ACC112 (cell line): ENCODE measurements at regions not wholly inside any gene's neighbourhood (a gene's known extent, or its start where the extent isn't known, plus 50 kb on each side); places are given as distances from the start of the nearest gene placed in this dataset.
"Not testable (repeated sequence)": the region's sequence is repeated elsewhere in the genome, so short reads cannot be mapped to it uniquely, and the experiment has no call there.

Experiments used
- H2AFZ ChIP-seq: fragments of 200-600 bp; sonication (generic); one replicate; pipeline ENCODE4 v1.6.0; 2017; ENCODE audit warnings: antibody characterized with exemption, low read length; ENCODE audit not compliant: unreplicated experiment
- H3K27ac ChIP-seq: fragments of 200-600 bp; sonication (generic); 2 replicates; pipeline ENCODE4 v1.5.1; 2014; ENCODE audit warnings: low read depth, mild to moderate bottlenecking, antibody characterized with exemption, low read length, moderate library complexity
- H3K27me3 ChIP-seq: fragments of 200-600 bp; sonication (generic); 2 replicates; pipeline ENCODE4 v1.6.1; 2014; ENCODE audit warnings: mild to moderate bottlenecking, antibody characterized with exemption, low read length, moderate library complexity, mixed read lengths; ENCODE audit not compliant: insufficient read depth
- H3K36me3 ChIP-seq: fragments of 200-600 bp; sonication (generic); 2 replicates; pipeline ENCODE4 v1.6.1; 2016; ENCODE audit warnings: mild to moderate bottlenecking, antibody characterized with exemption, low read length, moderate library complexity, mixed read lengths; ENCODE audit not compliant: insufficient read depth
- H3K4me1 ChIP-seq: fragments of 200-600 bp; sonication (generic); one replicate; pipeline ENCODE4 v1.6.1; 2016; ENCODE audit warnings: low read length, mixed read lengths; ENCODE audit not compliant: insufficient read depth, unreplicated experiment, control insufficient read depth
- H3K4me3 ChIP-seq: fragments of 200-600 bp; sonication (generic); 2 replicates; pipeline ENCODE4 v1.5.1; 2014; ENCODE audit warnings: mild to moderate bottlenecking, low read depth, low read length
- H3K79me2 ChIP-seq: fragments of 200-600 bp; sonication (generic); one replicate; pipeline ENCODE4 v1.6.0; 2016; ENCODE audit warnings: low read length; ENCODE audit not compliant: control insufficient read depth, unreplicated experiment, insufficient read depth

GRCh38 chr15:26197719-26198118, 334.6 kb upstream of the ATP10A start:
- H3K27ac ChIP-seq: no peak overlapping the region
- H3K27me3 ChIP-seq: no peaks in the 10 kb centered on the region
- H3K79me2 ChIP-seq: no peaks in the 10 kb centered on the region
- no peaks in the 10 kb centered on the region for H3K4me1 ChIP-seq
- no peaks in the 10 kb centered on the region for H3K36me3 ChIP-seq
- no peak overlapping the region for H2AFZ ChIP-seq
- H3K4me3 ChIP-seq: no peak overlapping the region

GRCh38 chr15:26197060-26197459, 333.9 kb upstream of the ATP10A start:
- no peaks in the 10 kb centered on the region for H3K4me1 ChIP-seq
- no peak overlapping the region for H3K27ac ChIP-seq
- H3K36me3 ChIP-seq: no peaks in the 10 kb centered on the region
- H3K4me3 ChIP-seq: no peak overlapping the region
- no peaks in the 10 kb centered on the region for H3K27me3 ChIP-seq
- H3K79me2 ChIP-seq: no peaks in the 10 kb centered on the region
- no peak overlapping the region for H2AFZ ChIP-seq

- Histone ChIP-seq H3K4me3 (no peak overlapping the region), H3K27ac (no peak overlapping the region), H3K4me1 (no peaks in the 10 kb centered on the region), H2AFZ (no peak overlapping the region), H3K27me3 (no peaks in the 10 kb centered on the region), H3K79me2 (no peaks in the 10 kb centered on the region), H3K36me3 (no peaks in the 10 kb centered on the region)
These were observed 328.1 kb upstream of the ATP10A start for GRCh38 chr15:26191193-26191592.

- not testable (repeated sequence) for H2AFZ ChIP-seq, H3K79me2 ChIP-seq, H3K27me3 ChIP-seq, H3K4me3 ChIP-seq, H3K36me3 ChIP-seq, H3K4me1 ChIP-seq, H3K27ac ChIP-seq
These were observed 323.0 kb upstream of the ATP10A start for GRCh38 chr15:26186138-26186537.

- no peaks in the 10 kb centered on the region for H3K79me2 ChIP-seq
- no peak overlapping the region for H3K27ac ChIP-seq
- H3K4me1 ChIP-seq: no peaks in the 10 kb centered on the region
- H2AFZ ChIP-seq: no peak overlapping the region
- no peak overlapping the region for H3K4me3 ChIP-seq
- H3K27me3 ChIP-seq: no peaks in the 10 kb centered on the region
- no peaks in the 10 kb centered on the region for H3K36me3 ChIP-seq
These were observed 319.3 kb upstream of the ATP10A start for GRCh38 chr15:26182441-26182840.

GRCh38 chr15:26179906-26180305, 316.8 kb upstream of the ATP10A start:
- H3K4me3 ChIP-seq: no peak overlapping the region
- no peaks in the 10 kb centered on the region for H3K79me2 ChIP-seq
- no peaks in the 10 kb centered on the region for H3K4me1 ChIP-seq
- no peaks in the 10 kb centered on the region for H3K36me3 ChIP-seq
- no peak overlapping the region for H2AFZ ChIP-seq
- H3K27ac ChIP-seq: no peak overlapping the region
- H3K27me3 ChIP-seq: no peaks in the 10 kb centered on the region

- Histone ChIP-seq H3K27me3 (no peaks in the 10 kb centered on the region), H2AFZ (no peak overlapping the region), H3K79me2 (no peaks in the 10 kb centered on the region), H3K4me1 (no peaks in the 10 kb centered on the region), H3K4me3 (no peak overlapping the region), H3K36me3 (no peaks in the 10 kb centered on the region), H3K27ac (no peak overlapping the region)
These were observed 315.6 kb upstream of the ATP10A start for GRCh38 chr15:26178640-26179220.

GRCh38 chr15:26177816-26178215, 314.7 kb upstream of the ATP10A start:
- no peaks in the 10 kb centered on the region for H3K27me3 ChIP-seq
- H3K27ac ChIP-seq: no peak overlapping the region
- H3K79me2 ChIP-seq: no peaks in the 10 kb centered on the region
- no peak overlapping the region for H3K4me3 ChIP-seq
- H3K4me1 ChIP-seq: no peaks in the 10 kb centered on the region
- H3K36me3 ChIP-seq: no peaks in the 10 kb centered on the region
- no peak overlapping the region for H2AFZ ChIP-seq

DNA sequence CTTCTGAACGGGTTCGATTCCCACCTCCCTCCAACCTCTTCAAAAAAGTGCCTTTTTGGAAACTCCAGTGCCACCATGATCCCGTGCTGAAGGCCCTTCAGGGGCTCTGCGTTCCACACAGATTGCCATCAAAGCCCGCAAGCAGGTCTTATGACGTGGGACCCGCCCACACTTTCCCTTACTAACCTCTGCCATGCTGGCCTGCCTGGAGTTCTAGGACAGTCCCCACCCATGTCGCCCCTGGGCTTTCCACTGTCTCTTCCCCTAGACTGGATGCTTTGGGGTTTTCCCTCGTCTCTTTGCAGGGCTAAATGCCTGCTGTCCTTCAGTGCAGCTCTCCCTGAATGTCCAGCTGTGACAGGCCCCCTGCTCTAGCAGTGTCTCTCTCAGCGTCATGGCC, 313.7 kb upstream of the ATP10A start:
- Histone ChIP-seq H2AFZ (no peak overlapping the region), H3K27me3 (no peaks in the 10 kb centered on the region), H3K27ac (no peak overlapping the region), H3K4me1 (no peaks in the 10 kb centered on the region), H3K4me3 (no peak overlapping the region), H3K79me2 (no peaks in the 10 kb centered on the region), H3K36me3 (no peaks in the 10 kb centered on the region)

GRCh38 chr15:26171266-26171665, 308.1 kb upstream of the ATP10A start:
- no peak overlapping the region for H3K27ac ChIP-seq
- H3K4me3 ChIP-seq: no peak overlapping the region

GRCh38 chr15:26166429-26166828, 303.3 kb upstream of the ATP10A start:
- H3K79me2 ChIP-seq: no peaks in the 10 kb centered on the region
- no peaks in the 10 kb centered on the region for H3K4me1 ChIP-seq
- H3K27ac ChIP-seq: no peak overlapping the region
- no peaks in the 10 kb centered on the region for H3K36me3 ChIP-seq
- no peak overlapping the region for H3K4me3 ChIP-seq
- no peaks in the 10 kb centered on the region for H3K27me3 ChIP-seq
- H2AFZ ChIP-seq: no peak overlapping the region

More at GRCh38 chr15:26171266-26171665, 308.1 kb upstream of the ATP10A start:
- Histone ChIP-seq H3K79me2 (no peaks in the 10 kb centered on the region), H3K27me3 (no peaks in the 10 kb centered on the region), H3K4me1 (no peaks in the 10 kb centered on the region), H3K36me3 (no peaks in the 10 kb centered on the region), H2AFZ (no peak overlapping the region)
